CD4-positive, alpha-beta T cell treated with Interleukin-4 for 1 hour (primary cell): ENCODE measurements at regions not wholly inside any gene's neighbourhood (a gene's known extent, or its start where the extent isn't known, plus 50 kb on each side); places are given as distances from the start of the nearest gene placed in this dataset.

Experiments used
- DNase-seq, 2 donors: peaks; one replicate each; pipeline ENCODE4 v3.0.0-alpha.2; 2020 to 2022

GRCh38 chr6:170176898-170177771, 113.7 kb downstream of the DLL1 start:
- no peak for DNase-seq

- DNase-seq = no peak
Measured at GRCh38 chr6:170176136-170176897, 114.6 kb downstream of the DLL1 start.

DNA sequence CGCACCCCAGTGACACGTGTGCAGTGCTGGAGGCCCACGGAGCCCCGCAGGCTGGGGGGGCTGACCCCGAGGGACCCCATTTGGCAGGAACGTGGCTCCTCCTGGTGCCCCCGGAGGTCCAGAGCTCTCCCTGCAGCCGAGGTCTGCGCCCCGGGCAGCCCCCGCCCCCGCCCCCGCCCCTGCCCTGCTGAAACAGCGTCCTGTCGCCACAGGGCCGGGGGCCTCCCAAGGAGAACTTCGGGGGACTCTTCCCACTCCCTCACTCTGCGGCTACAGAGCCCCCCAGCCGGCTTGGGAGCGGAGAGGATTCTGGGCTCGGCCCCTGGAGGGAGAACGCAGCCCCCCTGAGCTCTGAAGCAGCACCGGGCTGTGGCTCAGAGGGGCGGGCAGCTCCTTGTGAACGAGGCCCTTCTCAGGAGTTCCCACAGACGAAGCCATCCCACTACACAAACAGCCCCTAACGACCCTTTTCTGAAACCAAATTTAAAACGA, 115.2 kb downstream of the DLL1 start:
- DNase-seq = no peak

GRCh38 chr6:170174771-170175643, 115.9 kb downstream of the DLL1 start:
- DNase-seq = peak in 1 of 2 donors; percentile 7

DNA sequence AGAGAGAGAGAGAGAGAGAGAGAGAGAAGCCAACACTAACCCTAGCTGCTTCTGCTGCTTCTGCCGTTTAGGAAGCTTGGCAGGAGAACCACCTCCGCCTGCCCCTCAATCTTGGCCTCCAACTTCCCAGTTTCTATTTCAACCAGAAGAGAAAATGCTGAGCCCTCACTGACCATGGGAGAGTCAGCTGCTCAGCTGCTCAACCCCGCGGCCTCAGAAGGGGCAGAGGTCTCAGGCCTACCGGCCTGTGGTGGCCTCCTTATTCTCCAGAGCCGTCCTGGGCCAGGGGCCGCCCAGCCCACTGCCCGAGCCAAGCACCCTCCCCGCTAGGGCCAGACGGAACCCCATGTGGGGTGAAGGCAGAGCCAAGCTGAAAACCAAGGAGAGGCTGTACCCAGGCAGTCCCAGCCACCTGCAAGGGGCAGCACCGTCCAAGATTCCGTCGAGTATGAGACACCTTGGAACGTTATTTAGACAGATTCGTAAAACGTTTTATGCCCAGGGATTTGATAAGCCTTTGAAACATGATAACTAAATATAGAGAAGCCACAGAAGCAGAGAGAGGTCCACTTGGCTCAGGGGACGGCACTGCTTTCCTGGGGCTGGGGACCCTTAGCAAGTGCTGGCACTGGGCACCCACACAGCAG, 116.6 kb downstream of the DLL1 start:
- peak in 1 of 2 donors; percentile 8 for DNase-seq

GRCh38 chr6:170173335-170173881, 117.5 kb downstream of the DLL1 start:
- peak in 1 of 2 donors; percentile 8 for DNase-seq

DNA sequence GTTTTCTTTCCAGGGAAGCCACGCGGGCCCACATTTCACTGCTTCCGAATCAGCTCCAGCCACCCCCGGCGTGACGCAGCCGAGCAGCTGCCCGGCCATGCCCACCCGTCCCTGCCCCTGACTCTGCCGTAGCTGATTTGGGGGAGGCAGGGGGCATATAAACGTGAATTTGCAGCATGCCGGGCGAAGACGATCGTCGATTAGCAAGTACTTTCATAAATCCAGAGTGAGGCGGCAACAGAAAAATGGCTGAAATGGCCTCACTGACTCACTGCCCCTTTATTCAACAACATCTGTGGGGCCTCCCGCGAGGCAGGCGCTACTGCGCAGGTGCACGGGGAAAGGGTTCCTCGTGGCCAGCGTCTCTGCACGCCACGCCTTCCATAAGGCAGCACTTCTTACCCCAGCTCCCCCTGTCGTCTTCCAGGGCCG, 118.0 kb downstream of the DLL1 start:
- DNase-seq = peak in 1 of 2 donors; percentile 8

- peak in 1 of 2 donors; percentile 1 for DNase-seq
Measured at GRCh38 chr6:170172392-170172791, 118.5 kb downstream of the DLL1 start.

DNA sequence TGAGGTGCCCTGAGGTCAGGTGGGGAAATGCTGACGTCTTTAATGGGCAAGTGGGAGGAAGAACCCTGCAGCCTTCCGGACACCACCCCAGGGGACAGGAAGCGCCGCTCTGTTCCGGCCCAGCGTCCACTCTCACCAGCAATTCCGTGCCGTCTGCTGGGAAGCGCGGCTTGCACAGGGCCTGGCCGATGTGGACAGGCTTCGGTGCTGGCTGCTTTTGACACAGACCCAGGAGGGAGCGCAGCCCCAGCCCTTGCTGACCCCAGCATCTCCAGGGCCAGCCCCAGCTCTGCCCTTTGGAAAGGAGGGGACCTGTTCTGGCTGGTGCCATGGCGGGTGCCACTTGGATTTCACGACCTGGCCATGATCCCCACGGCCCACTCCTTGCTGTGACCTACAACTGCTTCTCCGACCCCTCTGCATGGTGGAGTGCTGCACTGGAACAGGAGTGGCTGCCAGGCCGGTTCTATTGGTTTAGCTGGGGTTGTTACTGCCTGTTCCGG, 123.2 kb downstream of the DLL1 start:
- DNase-seq = no peak

- no peak for DNase-seq
Measured at GRCh38 chr6:170166511-170167122, 124.3 kb downstream of the DLL1 start.

GRCh38 chr6:170165471-170166117, 125.3 kb downstream of the DLL1 start:
- DNase-seq = no peak

GRCh38 chr6:170165085-170165470, 125.8 kb downstream of the DLL1 start:
- DNase-seq = no peak

GRCh38 chr6:170164271-170164900, 126.5 kb downstream of the DLL1 start:
- DNase-seq = no peak

- no peak for DNase-seq
Measured at GRCh38 chr6:170163405-170164170, 127.3 kb downstream of the DLL1 start.

DNA sequence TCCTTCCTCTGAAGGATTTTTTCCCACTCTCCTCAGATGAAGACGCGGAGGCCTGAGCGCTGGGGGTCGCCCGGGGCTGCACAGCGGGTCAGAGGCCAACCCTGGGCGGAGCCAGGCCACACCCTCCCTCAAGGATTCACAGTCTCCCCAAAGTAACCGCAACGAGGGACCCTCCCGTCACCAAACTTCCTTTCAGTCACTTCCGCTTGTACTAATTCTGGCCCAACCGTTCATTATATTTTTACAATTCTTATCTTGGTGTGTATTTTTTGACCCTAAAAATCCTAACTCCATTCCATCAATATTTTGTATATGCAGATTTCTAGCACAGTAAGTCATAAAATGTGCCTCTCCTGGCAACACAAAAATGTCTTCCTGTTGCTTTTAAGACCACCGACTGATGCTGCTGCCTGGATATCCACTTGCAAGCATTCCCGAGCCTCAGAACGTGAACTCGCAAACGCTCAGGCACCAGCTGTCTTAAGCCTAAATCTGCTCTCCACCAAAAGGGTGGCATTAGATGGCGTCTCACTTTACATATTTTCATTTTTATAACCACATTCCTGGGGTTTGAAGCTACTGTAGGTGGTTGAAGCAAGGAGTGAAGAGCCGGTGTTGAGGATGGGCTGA, 128.0 kb downstream of the DLL1 start:
- no peak for DNase-seq

- no peak for DNase-seq
Measured at GRCh38 chr6:170162011-170162774, 128.7 kb downstream of the DLL1 start.

GRCh38 chr6:170160628-170161611, 130.0 kb downstream of the DLL1 start:
- no peak for DNase-seq
